GM12878 (cell line): ENCODE measurements at regions not wholly inside any gene's neighbourhood (a gene's known extent, or its start where the extent isn't known, plus 50 kb on each side); places are given as distances from the start of the nearest gene placed in this dataset.

Experiments used
- ATAC-seq: fragments of 200-7000 bp; cut with Tn5 transposase; 3 replicates; pipeline ENCODE4 v1.9.1; 2020; ENCODE audit warnings: mild to moderate bottlenecking, moderate library complexity
- BruUV-seq: library from RNA; stranded (reverse); fragments of 400-500 nt; replicated peaks from 2 replicates; lab custom pipeline; 2021; lab: Mats Ljungman, UMichigan
- CTCF ChIA-PET: fragments of 300-600 bp; sonication (Branson Sonifier 250); formaldehyde crosslinking; extraction: SDS; loops from one replicate; lab custom pipeline; 2021; ENCODE audit warnings: inconsistent platforms; lab: Yijun Ruan, JAX
- POLR2A ChIA-PET: fragments of 350-600 bp; formaldehyde crosslinking; extraction: SDS; loops from one replicate; lab custom pipeline; 2021; ENCODE audit warnings: inconsistent platforms; lab: Charles Lee
- RAD21 ChIA-PET: fragments of 300-600 bp; sonication (Branson Sonifier 250); formaldehyde crosslinking; loops from one replicate; lab custom pipeline; 2023; ENCODE audit warnings: antibody characterized with exemption; ENCODE audit not compliant: unreplicated experiment; lab: Charles Lee
- SMC1A ChIA-PET: fragments of 300-600 bp; sonication (Branson Sonifier 250); formaldehyde crosslinking; loops from one replicate; lab custom pipeline; 2023; ENCODE audit not compliant: unreplicated experiment, uncharacterized antibody; lab: Charles Lee
- DNase-seq: peaks from one replicate; pipeline ENCODE4 v3.0.0-alpha.2; 2011; ENCODE audit warnings: low read depth, low spot score
- FAIRE-seq: peaks from 3 replicates; lab custom pipeline; 2011; peaks lifted over from hg19 to GRCh38; lab: Jason Lieb, UNC
- H2AFZ ChIP-seq: 2 replicates; pipeline ENCODE4 v1.6.0; 2011; ENCODE audit warnings: low read depth, low read length, control low read depth; ENCODE audit not compliant: control insufficient read depth
- H3K27ac ChIP-seq: 2 replicates; pipeline ENCODE4 v1.5.1; 2011; ENCODE audit warnings: control low read depth; ENCODE audit not compliant: control insufficient read depth, insufficient read depth
- H3K27me3 ChIP-seq, 2 experiments: replicated peaks in 1 of 2; 2 replicates each; pipeline versions ENCODE4 v1.6.0 to v1.6.1; 2011; ENCODE audit warnings: low read length in 1 of 2; ENCODE audit not compliant: control insufficient read depth in 2 of 2, insufficient read depth in 2 of 2
- H3K36me3 ChIP-seq, 2 experiments: 2 replicates each; pipeline ENCODE4 v1.5.1; 2011; ENCODE audit warnings: low read length in 1 of 2; ENCODE audit not compliant: control insufficient read depth in 2 of 2, insufficient read depth in 2 of 2
- H3K4me1 ChIP-seq: 2 replicates; pipeline ENCODE4 v1.6.1; 2011; ENCODE audit warnings: mild to moderate bottlenecking, low read length, moderate library complexity, mixed read lengths; ENCODE audit not compliant: control insufficient read depth, insufficient read depth
- H3K4me2 ChIP-seq: 2 replicates; pipeline ENCODE4 v1.6.0; 2011; ENCODE audit warnings: control low read depth; ENCODE audit not compliant: control insufficient read depth, insufficient read depth
- H3K4me3 ChIP-seq: fragments of 200-600 bp; sonication (generic); 2 replicates; pipeline ENCODE4 v1.5.1; 2016
- H3K79me2 ChIP-seq: 2 replicates; pipeline ENCODE4 v1.6.0; 2011; ENCODE audit warnings: low read length; ENCODE audit not compliant: control insufficient read depth, insufficient read depth
- H3K9ac ChIP-seq: 2 replicates; pipeline ENCODE4 v1.8.0; 2011; ENCODE audit warnings: low read length, control low read depth, mixed read lengths; ENCODE audit not compliant: control insufficient read depth, insufficient read depth
- H3K9me3 ChIP-seq: replicated peaks from 3 replicates; pipeline ENCODE4 v1.5.1; 2011; ENCODE audit warnings: mild to moderate bottlenecking, low read length; ENCODE audit not compliant: control insufficient read depth, insufficient read depth
- H4K20me1 ChIP-seq: 2 replicates; pipeline ENCODE4 v1.6.0; 2011; ENCODE audit not compliant: control insufficient read depth, insufficient read depth
- BCL3 ChIP-seq: IDR thresholded peaks from 2 replicates; pipeline ENCODE4 v1.6.1; 2011; ENCODE audit warnings: borderline replicate concordance, low read depth, mild to moderate bottlenecking, moderate library complexity, low read length; ENCODE audit not compliant: insufficient read depth, poor library complexity, severe bottlenecking
- IKZF1 ChIP-seq: fragments of 450-650 bp; conservative IDR thresholded peaks from 2 replicates; pipeline ENCODE4 v1.6.1; 2017; ENCODE audit warnings: antibody characterized with exemption, mild to moderate bottlenecking
- KLF5 ChIP-seq: fragments of 450-650 bp; IDR thresholded peaks from 2 replicates; pipeline ENCODE4 v1.6.1; 2014; ENCODE audit warnings: mild to moderate bottlenecking; ENCODE audit not compliant: partially characterized antibody
- NFIC ChIP-seq: IDR thresholded peaks from 2 replicates; pipeline ENCODE4 v1.6.1; 2012; ENCODE audit warnings: low read depth, mild to moderate bottlenecking, inconsistent platforms, low read length, moderate library complexity
- REST ChIP-seq: IDR thresholded peaks from 2 replicates; pipeline ENCODE4 v1.6.1; 2012; ENCODE audit warnings: mild to moderate bottlenecking, low read depth, low read length
- TAF1 ChIP-seq: IDR thresholded peaks from 2 replicates; pipeline ENCODE4 v1.6.1; 2011; ENCODE audit warnings: mild to moderate bottlenecking, low read depth, low read length, borderline replicate concordance
- USF1 ChIP-seq: IDR thresholded peaks from 2 replicates; pipeline ENCODE4 v1.6.1; 2011; ENCODE audit warnings: borderline replicate concordance, low read depth, mild to moderate bottlenecking, moderate library complexity, mixed read lengths, low read length; ENCODE audit not compliant: insufficient read depth; ENCODE audit errors: extremely low read length
- WGBS: methylation state at CpG from one replicate; pipeline ENCODE4 v1.1.6; 2016; ENCODE audit warnings: low lambda C conversion rate; ENCODE audit not compliant: insufficient replicate concordance, insufficient coverage; ENCODE audit errors: missing lambda C conversion rate; 5-methylcytosine and 5-hydroxymethylcytosine counted together
- in situ Hi-C: fragments of 300-500 bp; cut with MboI; formaldehyde crosslinking; loops from 9 replicates; pipeline ENCODE4 v1.14.3; 2018; ENCODE audit warnings: mixed read lengths
- intact Hi-C: fragments of 100-400 bp; cut with micrococcal nuclease; formaldehyde crosslinking; loops from one replicate; pipeline ENCODE4 v1.14.2; 2022; ENCODE audit not compliant: unreplicated experiment
- TF ChIP-seq, protein P1 (sequence below): fragments of 450-650 bp; IDR thresholded peaks from 2 replicates; pipeline ENCODE4 v1.6.1; 2017; ENCODE audit warnings: mild to moderate bottlenecking
- TF ChIP-seq, protein P2 (sequence below): fragments of 450-650 bp; IDR thresholded peaks from 2 replicates; pipeline ENCODE4 v1.6.1; 2016; ENCODE audit warnings: mild to moderate bottlenecking
- TF ChIP-seq, protein P3 (sequence below): IDR thresholded peaks from 2 replicates; pipeline ENCODE4 v1.6.1; 2011; ENCODE audit warnings: low read depth, low read length, improper control_type of control experiment, borderline replicate concordance

DNA sequence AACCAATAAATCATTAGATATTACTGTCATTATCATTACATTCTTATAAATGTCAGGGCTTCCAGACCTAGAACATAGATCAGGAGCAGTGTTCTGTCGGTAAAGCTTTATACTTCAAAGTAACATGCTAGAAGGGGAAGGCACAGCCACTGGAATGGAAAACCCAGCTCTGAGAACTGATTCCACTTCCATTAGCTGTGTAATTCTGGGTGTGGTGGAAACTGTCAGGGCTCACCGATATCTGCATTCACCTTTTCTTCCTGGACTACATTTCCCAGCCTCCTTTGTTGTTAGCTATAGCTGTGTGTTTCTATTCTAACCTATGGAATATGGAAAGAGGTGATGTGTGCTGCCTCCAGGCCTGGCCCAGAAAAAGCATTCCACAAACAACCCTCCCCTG lies 585.8 kb downstream of the BUD13 start (continued):
- TF ChIP-seq, protein P1, sequence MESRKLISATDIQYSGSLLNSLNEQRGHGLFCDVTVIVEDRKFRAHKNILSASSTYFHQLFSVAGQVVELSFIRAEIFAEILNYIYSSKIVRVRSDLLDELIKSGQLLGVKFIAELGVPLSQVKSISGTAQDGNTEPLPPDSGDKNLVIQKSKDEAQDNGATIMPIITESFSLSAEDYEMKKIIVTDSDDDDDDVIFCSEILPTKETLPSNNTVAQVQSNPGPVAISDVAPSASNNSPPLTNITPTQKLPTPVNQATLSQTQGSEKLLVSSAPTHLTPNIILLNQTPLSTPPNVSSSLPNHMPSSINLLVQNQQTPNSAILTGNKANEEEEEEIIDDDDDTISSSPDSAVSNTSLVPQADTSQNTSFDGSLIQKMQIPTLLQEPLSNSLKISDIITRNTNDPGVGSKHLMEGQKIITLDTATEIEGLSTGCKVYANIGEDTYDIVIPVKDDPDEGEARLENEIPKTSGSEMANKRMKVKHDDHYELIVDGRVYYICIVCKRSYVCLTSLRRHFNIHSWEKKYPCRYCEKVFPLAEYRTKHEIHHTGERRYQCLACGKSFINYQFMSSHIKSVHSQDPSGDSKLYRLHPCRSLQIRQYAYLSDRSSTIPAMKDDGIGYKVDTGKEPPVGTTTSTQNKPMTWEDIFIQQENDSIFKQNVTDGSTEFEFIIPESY, result no peak
- TF ChIP-seq USF1 (no peak), BCL3 (no peak), KLF5 (no peak)

DNA sequence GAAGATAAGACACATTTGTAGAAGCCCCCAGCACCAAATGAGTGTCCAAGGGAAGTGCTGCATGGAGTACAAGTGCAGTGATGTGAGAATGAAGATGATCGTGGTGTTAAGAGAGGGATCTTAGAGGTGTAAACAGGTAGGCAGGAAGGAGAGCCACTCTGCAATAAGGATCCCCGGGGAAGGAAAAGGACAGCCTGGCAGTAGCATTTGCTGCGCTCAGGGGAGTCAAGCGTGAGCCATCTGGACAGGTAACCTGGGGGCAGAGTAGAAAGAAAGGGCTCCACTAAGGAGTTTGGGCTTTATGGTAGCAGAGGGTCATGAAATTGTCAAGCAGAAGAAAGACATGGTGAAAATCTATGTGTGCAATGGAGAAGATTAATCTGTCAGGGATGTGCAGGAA lies 587.2 kb downstream of the BUD13 start:
- Histone ChIP-seq H4K20me1 (no peaks in the 10 kb centered on the region), H3K4me3 (no peak overlapping the region), H3K4me1 (no peaks in the 10 kb centered on the region), H3K27me3 (peaks cover 0 to 2% of the 10 kb centered on the region in 2 experiments; a peak in 3 of 4 replicates), H3K79me2 (no peaks in the 10 kb centered on the region), H3K27ac (no peak overlapping the region), H3K36me3 (no peaks in the 10 kb centered on the region), H3K9me3 (no peaks in the 10 kb centered on the region), H3K9ac (no peak overlapping the region), H3K4me2 (no peak overlapping the region), H2AFZ (no peak overlapping the region)
- intact Hi-C loops (no loop called here), in situ Hi-C loops (no loop called here)
- FAIRE-seq (no peak), DNase-seq (no peak), ATAC-seq (no peak)
- WGBS, result 56% methylated on average over 4 of the region's 4 CpGs
- ChIA-PET CTCF (no interaction called here), POLR2A (no interaction called here), SMC1A (interaction anchor here (0.7 kb wide), 1 partner anchor 9 kb away, joined by 4 read pairs; no protein-coding TSS in a partner anchor), RAD21 (interaction anchor here (0.6 kb wide), 1 partner anchor 14 kb away, joined by 3 read pairs; no protein-coding TSS in a partner anchor)
- BruUV-seq, result no TSS peak
- no peak for TF ChIP-seq NFIC
- no peak for TF ChIP-seq TAF1
- TF ChIP-seq BCL3, result no peak
- TF ChIP-seq, protein P2, sequence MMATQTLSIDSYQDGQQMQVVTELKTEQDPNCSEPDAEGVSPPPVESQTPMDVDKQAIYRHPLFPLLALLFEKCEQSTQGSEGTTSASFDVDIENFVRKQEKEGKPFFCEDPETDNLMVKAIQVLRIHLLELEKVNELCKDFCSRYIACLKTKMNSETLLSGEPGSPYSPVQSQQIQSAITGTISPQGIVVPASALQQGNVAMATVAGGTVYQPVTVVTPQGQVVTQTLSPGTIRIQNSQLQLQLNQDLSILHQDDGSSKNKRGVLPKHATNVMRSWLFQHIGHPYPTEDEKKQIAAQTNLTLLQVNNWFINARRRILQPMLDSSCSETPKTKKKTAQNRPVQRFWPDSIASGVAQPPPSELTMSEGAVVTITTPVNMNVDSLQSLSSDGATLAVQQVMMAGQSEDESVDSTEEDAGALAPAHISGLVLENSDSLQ, result no peak
- TF ChIP-seq, protein P3, sequence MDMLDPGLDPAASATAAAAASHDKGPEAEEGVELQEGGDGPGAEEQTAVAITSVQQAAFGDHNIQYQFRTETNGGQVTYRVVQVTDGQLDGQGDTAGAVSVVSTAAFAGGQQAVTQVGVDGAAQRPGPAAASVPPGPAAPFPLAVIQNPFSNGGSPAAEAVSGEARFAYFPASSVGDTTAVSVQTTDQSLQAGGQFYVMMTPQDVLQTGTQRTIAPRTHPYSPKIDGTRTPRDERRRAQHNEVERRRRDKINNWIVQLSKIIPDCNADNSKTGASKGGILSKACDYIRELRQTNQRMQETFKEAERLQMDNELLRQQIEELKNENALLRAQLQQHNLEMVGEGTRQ, result no peak
- TF ChIP-seq IKZF1, result no peak
- TF ChIP-seq REST, result no peak
